ENCODE measurements at regions not wholly inside any gene's neighbourhood (a gene's known extent, or its start where the extent isn't known, plus 50 kb on each side); places are given as distances from the start of the nearest gene placed in this dataset.

- DNase-seq, result no peak
Observed at GRCh38 chr13:84413016-84413415, 530.7 kb upstream of the SLITRK1 start.

- DNase-seq, result no peak
Observed at GRCh38 chr13:84405286-84405685, 523.0 kb upstream of the SLITRK1 start.

GRCh38 chr13:84400706-84401105 lies 518.4 kb upstream of the SLITRK1 start:
- DNase-seq, result no peak

- DNase-seq, result peak; percentile 5
Observed at GRCh38 chr13:84399320-84400085, 517.2 kb upstream of the SLITRK1 start.

- no peak for DNase-seq
Observed at GRCh38 chr13:84393981-84394625, 511.8 kb upstream of the SLITRK1 start.

GRCh38 chr13:84380866-84381265 lies 498.6 kb upstream of the SLITRK1 start:
- DNase-seq, result no peak

GRCh38 chr13:84377106-84377505 lies 494.8 kb upstream of the SLITRK1 start:
- no peak for DNase-seq

- DNase-seq, result no peak
Observed at GRCh38 chr13:84366506-84366905, 484.2 kb upstream of the SLITRK1 start.

- no peak for DNase-seq
Observed at GRCh38 chr13:84362777-84363176, 480.5 kb upstream of the SLITRK1 start.

- DNase-seq, result no peak
Observed at GRCh38 chr13:84360822-84361221, 478.5 kb upstream of the SLITRK1 start.

- no peak for DNase-seq
Observed at GRCh38 chr13:84358601-84359000, 476.3 kb upstream of the SLITRK1 start.

- DNase-seq, result no peak
Observed at GRCh38 chr13:84352946-84353345, 470.7 kb upstream of the SLITRK1 start.

- no peak for DNase-seq
Observed at GRCh38 chr13:84339456-84339855, 457.2 kb upstream of the SLITRK1 start.

GRCh38 chr13:84332346-84332745 lies 450.1 kb upstream of the SLITRK1 start:
- no peak for DNase-seq

- no peak for DNase-seq
Observed at GRCh38 chr13:84315527-84315926, 433.3 kb upstream of the SLITRK1 start.

GRCh38 chr13:84303035-84303434 lies 420.8 kb upstream of the SLITRK1 start:
- no peak for DNase-seq

- DNase-seq, result no peak
Observed at GRCh38 chr13:84297251-84297650, 415.0 kb upstream of the SLITRK1 start.

- DNase-seq, result no peak
Observed at GRCh38 chr13:84296401-84296800, 414.1 kb upstream of the SLITRK1 start.

- DNase-seq, result no peak
Observed at GRCh38 chr13:84294576-84294975, 412.3 kb upstream of the SLITRK1 start.

GRCh38 chr13:84290386-84290785 lies 408.1 kb upstream of the SLITRK1 start:
- DNase-seq, result no peak

- no peak for DNase-seq
Observed at GRCh38 chr13:84279166-84279565, 396.9 kb upstream of the SLITRK1 start.

GRCh38 chr13:84272877-84273562 lies 390.7 kb upstream of the SLITRK1 start:
- no peak for DNase-seq

- DNase-seq, result no peak
Observed at GRCh38 chr13:84265257-84265764, 383.0 kb upstream of the SLITRK1 start.

Measured in OCI-M1 (cell line).